OCI-LY3 (cell line): ENCODE measurements at regions not wholly inside any gene's neighbourhood (a gene's known extent, or its start where the extent isn't known, plus 50 kb on each side); places are given as distances from the start of the nearest gene placed in this dataset.

Source experiments
- H2AFZ ChIP-seq: fragments of 200-600, 300-600 bp; shearing (Covaris generic); 2 replicates; pipeline ENCODE4 v1.6.0; 2014; ENCODE audit warnings: antibody characterized with exemption, low read depth, low read length
- H3K27ac ChIP-seq: fragments of 200-600, 300-600 bp; sonication (generic); 2 replicates; pipeline ENCODE4 v1.5.1; 2014; ENCODE audit warnings: mild to moderate bottlenecking, low read length, moderate library complexity, mixed read lengths
- H3K27me3 ChIP-seq: fragments of 200-600, 300-600 bp; sonication (generic); 2 replicates; pipeline ENCODE4 v1.6.1; 2014; ENCODE audit warnings: low read depth, low read length, mixed read lengths
- H3K36me3 ChIP-seq: fragments of 200-600, 300-600 bp; sonication (generic); replicated peaks from 2 replicates; pipeline ENCODE3; 2014; ENCODE audit warnings: low read depth, low read length, mixed read lengths
- H3K4me1 ChIP-seq: fragments of 300-600, 200-600 bp; sonication (generic); 2 replicates; pipeline ENCODE4 v1.6.1; 2014; ENCODE audit warnings: low read length, mixed read lengths
- H3K4me2 ChIP-seq: fragments of 200-600, 300-600 bp; sonication (generic); 2 replicates; pipeline ENCODE4 v1.6.1; 2014; ENCODE audit warnings: low read length, mixed read lengths
- H3K4me3 ChIP-seq: fragments of 300-600, 200-600 bp; sonication (generic); 2 replicates; pipeline ENCODE4 v1.5.1; 2014; ENCODE audit warnings: antibody characterized with exemption, mild to moderate bottlenecking, low read length, moderate library complexity
- H3K79me2 ChIP-seq: fragments of 300-600, 200-600 bp; shearing (Covaris generic); 2 replicates; pipeline ENCODE4 v1.6.1; 2014; ENCODE audit warnings: mild to moderate bottlenecking, low read length, mixed read lengths
- H3K9ac ChIP-seq: fragments of 300-600, 200-600 bp; shearing (Covaris generic); 2 replicates; pipeline ENCODE4 v1.6.0; 2014; ENCODE audit warnings: mild to moderate bottlenecking, low read length, moderate library complexity
- H3K9me3 ChIP-seq: fragments of 200-600, 300-600 bp; shearing (Covaris generic); 2 replicates; pipeline ENCODE4 v1.6.1; 2014; ENCODE audit warnings: low read length, mixed read lengths; ENCODE audit not compliant: insufficient read depth
- H4K20me1 ChIP-seq: fragments of 200-600, 300-600 bp; sonication (generic); 2 replicates; pipeline ENCODE4 v1.6.1; 2016; ENCODE audit warnings: low read length, mixed read lengths; ENCODE audit not compliant: insufficient read depth
- EZH2phosphoT487 ChIP-seq: fragments of 200-600 bp; shearing (Covaris generic); IDR thresholded peaks from 2 replicates; pipeline ENCODE4 v1.6.1; 2018; ENCODE audit warnings: antibody characterized with exemption, mixed run types, low read depth
- TF ChIP-seq, protein P1 (sequence below): fragments of 200-600, 300-600 bp; sonication (generic); IDR thresholded peaks from 2 replicates; pipeline ENCODE4 v1.5.1; 2014; ENCODE audit warnings: antibody characterized with exemption, low read length, low read depth

DNA sequence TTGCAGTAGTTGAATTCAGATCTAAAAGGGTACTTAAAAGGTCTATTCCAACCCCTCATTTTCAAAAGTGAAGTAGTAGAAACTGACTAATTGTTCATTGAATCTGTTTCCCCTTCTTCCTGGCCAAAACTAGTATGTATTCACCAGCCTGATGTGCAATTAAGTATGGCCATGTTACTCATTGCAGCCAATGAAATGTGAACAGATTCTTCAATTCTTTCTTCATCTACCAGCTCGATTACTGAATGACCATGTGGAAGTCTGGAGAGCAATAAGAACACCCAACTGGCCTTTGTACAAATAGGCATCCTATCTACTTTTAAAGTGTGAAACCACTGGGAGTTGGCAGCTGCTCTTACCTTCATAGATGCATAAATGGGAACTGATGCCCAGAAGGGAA is 449.0 kb upstream of the ID2 start:
- H3K27ac ChIP-seq = no peak overlapping the region
- H3K4me2 ChIP-seq = no peak overlapping the region
- TF ChIP-seq, protein P1, sequence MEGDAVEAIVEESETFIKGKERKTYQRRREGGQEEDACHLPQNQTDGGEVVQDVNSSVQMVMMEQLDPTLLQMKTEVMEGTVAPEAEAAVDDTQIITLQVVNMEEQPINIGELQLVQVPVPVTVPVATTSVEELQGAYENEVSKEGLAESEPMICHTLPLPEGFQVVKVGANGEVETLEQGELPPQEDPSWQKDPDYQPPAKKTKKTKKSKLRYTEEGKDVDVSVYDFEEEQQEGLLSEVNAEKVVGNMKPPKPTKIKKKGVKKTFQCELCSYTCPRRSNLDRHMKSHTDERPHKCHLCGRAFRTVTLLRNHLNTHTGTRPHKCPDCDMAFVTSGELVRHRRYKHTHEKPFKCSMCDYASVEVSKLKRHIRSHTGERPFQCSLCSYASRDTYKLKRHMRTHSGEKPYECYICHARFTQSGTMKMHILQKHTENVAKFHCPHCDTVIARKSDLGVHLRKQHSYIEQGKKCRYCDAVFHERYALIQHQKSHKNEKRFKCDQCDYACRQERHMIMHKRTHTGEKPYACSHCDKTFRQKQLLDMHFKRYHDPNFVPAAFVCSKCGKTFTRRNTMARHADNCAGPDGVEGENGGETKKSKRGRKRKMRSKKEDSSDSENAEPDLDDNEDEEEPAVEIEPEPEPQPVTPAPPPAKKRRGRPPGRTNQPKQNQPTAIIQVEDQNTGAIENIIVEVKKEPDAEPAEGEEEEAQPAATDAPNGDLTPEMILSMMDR = no peak
- no peak for TF ChIP-seq EZH2phosphoT487

GRCh38 chr2:8234253-8234652 is 447.6 kb upstream of the ID2 start:
- peak overlapping the region; percentile 68 for H3K4me3 ChIP-seq
- no peaks in the 10 kb centered on the region for H3K36me3 ChIP-seq
- H3K4me1 ChIP-seq = peaks cover 66% of the 10 kb centered on the region
- peak overlapping the region; percentile 83 for H3K27ac ChIP-seq
- no peaks in the 10 kb centered on the region for H3K27me3 ChIP-seq
- peak overlapping the region; percentile 93 for H3K4me2 ChIP-seq
- no peaks in the 10 kb centered on the region for H4K20me1 ChIP-seq
- peak overlapping the region; percentile 61 for H3K9ac ChIP-seq
- H3K9me3 ChIP-seq = no peaks in the 10 kb centered on the region
- no peak for TF ChIP-seq EZH2phosphoT487
- TF ChIP-seq, protein P1 = no peak
- no peaks in the 10 kb centered on the region for H3K79me2 ChIP-seq
- H2AFZ ChIP-seq = no peak overlapping the region

More for the DNA sequence above, 449.0 kb upstream of the ID2 start:
- Histone ChIP-seq H3K9ac (no peak overlapping the region), H3K79me2 (no peaks in the 10 kb centered on the region), H4K20me1 (no peaks in the 10 kb centered on the region), H2AFZ (no peak overlapping the region), H3K36me3 (no peaks in the 10 kb centered on the region), H3K4me1 (peaks cover 61% of the 10 kb centered on the region), H3K27me3 (no peaks in the 10 kb centered on the region), H3K9me3 (no peaks in the 10 kb centered on the region), H3K4me3 (no peak overlapping the region)

- Histone ChIP-seq H3K27me3 (no peaks in the 10 kb centered on the region), H3K79me2 (no peaks in the 10 kb centered on the region), H3K27ac (peak overlapping the region; percentile 83), H3K36me3 (no peaks in the 10 kb centered on the region), H3K4me3 (peak overlapping the region; percentile 68), H2AFZ (0 out of 2 replicates have a peak overlapping the region, but pooled peaks have one; percentile 12), H3K9me3 (no peaks in the 10 kb centered on the region), H3K9ac (peak overlapping the region; percentile 61), H4K20me1 (no peaks in the 10 kb centered on the region), H3K4me1 (peaks cover 66% of the 10 kb centered on the region), H3K4me2 (peak overlapping the region; percentile 93)
- TF ChIP-seq, protein P1 = no peak
- no peak for TF ChIP-seq EZH2phosphoT487
Measured at GRCh38 chr2:8234757-8235374, 447.0 kb upstream of the ID2 start.

GRCh38 chr2:8235419-8235818 is 446.4 kb upstream of the ID2 start:
- Histone ChIP-seq H3K27me3 (no peaks in the 10 kb centered on the region), H3K9ac (peak overlapping the region; percentile 61), H3K36me3 (no peaks in the 10 kb centered on the region), H3K9me3 (no peaks in the 10 kb centered on the region), H3K4me3 (peak overlapping the region; percentile 68), H3K4me1 (peaks cover 63% of the 10 kb centered on the region), H3K27ac (peak overlapping the region; percentile 83), H3K79me2 (no peaks in the 10 kb centered on the region), H2AFZ (no peak overlapping the region), H4K20me1 (no peaks in the 10 kb centered on the region), H3K4me2 (peak overlapping the region; percentile 93)
- TF ChIP-seq, protein P1 = no peak
- no peak for TF ChIP-seq EZH2phosphoT487
